ENCODE measurements at regions not wholly inside any gene's neighbourhood (a gene's known extent, or its start where the extent isn't known, plus 50 kb on each side); places are given as distances from the start of the nearest gene placed in this dataset.

DNA sequence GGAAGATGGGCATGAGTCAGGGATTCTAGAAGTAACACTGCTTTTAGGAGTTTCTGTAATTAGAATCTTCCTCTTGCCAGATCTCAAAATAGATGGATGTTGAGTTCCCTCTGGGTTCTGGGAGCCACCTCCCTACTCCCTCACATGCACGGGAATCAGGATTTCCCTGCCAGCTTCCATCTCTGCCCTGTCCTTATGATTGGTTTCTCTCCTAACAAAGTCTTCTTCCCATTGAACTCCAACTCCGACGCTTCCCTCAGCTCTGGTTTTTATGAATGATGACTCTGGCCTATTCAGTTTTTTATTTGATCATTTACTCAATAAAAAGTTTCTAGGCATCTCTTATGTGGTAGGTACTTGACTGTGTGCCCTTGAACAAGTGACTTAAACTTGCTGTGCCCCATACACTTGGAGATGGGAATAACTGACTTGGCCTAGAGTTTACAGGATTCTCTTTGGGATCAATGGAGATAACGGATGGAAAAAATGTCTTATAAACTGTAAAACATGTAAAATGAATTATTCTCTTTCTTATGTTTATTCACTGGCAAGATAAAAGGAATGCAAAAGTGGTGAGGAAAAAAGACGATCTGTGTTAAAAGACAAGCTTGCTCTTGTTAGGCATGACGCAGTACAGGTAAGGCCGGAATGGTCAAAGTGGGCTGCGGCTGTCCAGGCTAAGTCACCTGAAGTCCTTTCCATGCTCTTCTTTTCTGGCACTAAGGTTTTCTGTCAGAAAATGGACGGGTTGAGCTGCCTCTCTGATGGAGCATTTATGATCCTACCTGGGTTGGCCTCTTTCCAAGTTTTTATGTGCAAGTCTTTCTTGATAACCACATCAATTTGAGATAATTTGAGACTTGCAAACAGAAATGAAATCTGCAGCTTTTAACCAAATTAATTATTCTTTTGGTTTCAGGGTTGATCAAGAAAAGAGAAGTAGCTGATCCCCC is 199.6 kb downstream of the MYCN start:
- Mint-ChIP-seq H3K27ac (no peak overlapping the region), H3K27me3 (ENCODE audit: low read depth) (no peaks in the 10 kb centered on the region), H3K36me3 (ENCODE audit: low read depth) (no peaks in the 10 kb centered on the region), H3K4me1 (ENCODE audit: low read depth) (no peaks in the 10 kb centered on the region), H3K9me3 (no peaks in the 10 kb centered on the region), H3K4me3 (ENCODE audit: low read depth) (no peak overlapping the region)
- intact Hi-C loops (cut with micrococcal nuclease) = loop anchor here (5.0 kb wide), 1 partner anchor 198 kb away; the partner anchor contains the start of gene MYCN
- no peak for DNase-seq (ENCODE audit: low spot score)

GRCh38 chr2:16138811-16139662 is 198.7 kb downstream of the MYCN start:
- Mint-ChIP-seq H3K27ac (no peak overlapping the region), H3K36me3 (ENCODE audit: low read depth) (no peaks in the 10 kb centered on the region), H3K27me3 (ENCODE audit: low read depth) (no peaks in the 10 kb centered on the region), H3K4me3 (ENCODE audit: low read depth) (no peak overlapping the region), H3K9me3 (no peaks in the 10 kb centered on the region), H3K4me1 (ENCODE audit: low read depth) (no peaks in the 10 kb centered on the region)
- intact Hi-C loops (cut with micrococcal nuclease) = no loop called here
- no peak for DNase-seq (ENCODE audit: low spot score)

DNA sequence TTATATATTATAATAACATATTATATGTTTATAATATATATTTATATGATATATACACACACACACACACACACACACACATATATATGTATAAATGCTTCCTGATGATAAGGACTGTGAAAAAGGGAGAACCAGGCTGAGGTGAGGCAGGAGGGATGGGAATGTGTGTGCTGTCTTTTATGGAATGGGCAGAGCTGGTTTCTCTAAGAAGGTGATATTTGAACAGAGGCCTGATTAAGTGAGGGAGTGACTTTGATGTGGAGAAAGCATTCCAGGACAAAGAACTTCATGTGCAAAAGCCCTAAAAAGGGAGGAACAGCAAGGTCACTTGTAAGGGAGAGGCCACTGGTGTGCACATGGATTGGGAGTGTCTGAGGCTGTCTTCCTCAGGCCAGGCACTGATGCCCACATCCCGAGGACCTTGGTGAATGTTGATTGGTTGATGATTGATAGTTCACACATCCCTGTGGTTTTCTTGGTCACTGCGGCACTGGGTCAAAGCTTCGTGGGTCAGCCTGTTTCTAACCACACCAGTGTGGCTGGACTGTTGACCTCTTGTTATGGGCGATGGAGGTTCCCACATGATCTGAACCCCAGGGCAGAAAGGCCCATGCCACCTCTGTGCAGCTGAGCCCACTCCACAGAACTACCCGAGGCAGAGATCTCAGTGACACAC is 196.9 kb downstream of the MYCN start:
- no peak overlapping the region for H3K27ac Mint-ChIP-seq

GRCh38 chr2:16136461-16137035 is 196.2 kb downstream of the MYCN start:
- Mint-ChIP-seq H3K4me1 (ENCODE audit: low read depth) (no peaks in the 10 kb centered on the region), H3K27ac (no peak overlapping the region), H3K9me3 (no peaks in the 10 kb centered on the region), H3K4me3 (ENCODE audit: low read depth) (no peak overlapping the region), H3K36me3 (ENCODE audit: low read depth) (no peaks in the 10 kb centered on the region), H3K27me3 (ENCODE audit: low read depth) (no peaks in the 10 kb centered on the region)
- no peak for DNase-seq (ENCODE audit: low spot score)
- intact Hi-C loops (cut with micrococcal nuclease) = no loop called here

More for the DNA sequence above, 196.9 kb downstream of the MYCN start:
- intact Hi-C loops (cut with micrococcal nuclease) = no loop called here
- Mint-ChIP-seq H3K27me3 (ENCODE audit: low read depth) (no peaks in the 10 kb centered on the region), H3K36me3 (ENCODE audit: low read depth) (no peaks in the 10 kb centered on the region), H3K4me1 (ENCODE audit: low read depth) (no peaks in the 10 kb centered on the region), H3K4me3 (ENCODE audit: low read depth) (no peak overlapping the region), H3K9me3 (no peaks in the 10 kb centered on the region)
- DNase-seq (ENCODE audit: low spot score) = no peak

DNA sequence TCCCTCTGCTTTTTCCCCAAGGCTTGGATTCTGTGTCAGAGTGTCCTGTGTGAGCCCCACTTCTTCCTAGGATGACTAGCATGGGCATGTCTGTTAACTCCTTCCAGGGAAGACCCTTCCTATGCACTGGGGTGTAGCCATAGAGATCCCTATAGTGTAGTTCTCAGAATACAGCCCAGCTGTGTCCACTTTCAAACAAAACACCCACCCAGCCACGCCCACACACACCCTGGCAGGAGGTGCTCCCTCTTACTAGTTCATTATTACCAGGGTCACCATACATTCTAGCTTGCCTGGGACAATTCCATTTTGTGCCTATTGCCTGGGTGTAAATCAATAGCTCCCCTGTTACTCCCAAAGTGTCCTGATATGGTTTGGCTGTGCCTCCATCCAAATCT is 195.6 kb downstream of the MYCN start:
- H3K4me3 Mint-ChIP-seq (ENCODE audit: low read depth) = no peak overlapping the region
- DNase-seq (ENCODE audit: low spot score) = no peak
- H3K27ac Mint-ChIP-seq = no peak overlapping the region
- H3K36me3 Mint-ChIP-seq (ENCODE audit: low read depth) = no peaks in the 10 kb centered on the region
- no peaks in the 10 kb centered on the region for H3K4me1 Mint-ChIP-seq (ENCODE audit: low read depth)
- intact Hi-C loops (cut with micrococcal nuclease) = no loop called here
- no peaks in the 10 kb centered on the region for H3K27me3 Mint-ChIP-seq (ENCODE audit: low read depth)
- H3K9me3 Mint-ChIP-seq = no peaks in the 10 kb centered on the region

DNA sequence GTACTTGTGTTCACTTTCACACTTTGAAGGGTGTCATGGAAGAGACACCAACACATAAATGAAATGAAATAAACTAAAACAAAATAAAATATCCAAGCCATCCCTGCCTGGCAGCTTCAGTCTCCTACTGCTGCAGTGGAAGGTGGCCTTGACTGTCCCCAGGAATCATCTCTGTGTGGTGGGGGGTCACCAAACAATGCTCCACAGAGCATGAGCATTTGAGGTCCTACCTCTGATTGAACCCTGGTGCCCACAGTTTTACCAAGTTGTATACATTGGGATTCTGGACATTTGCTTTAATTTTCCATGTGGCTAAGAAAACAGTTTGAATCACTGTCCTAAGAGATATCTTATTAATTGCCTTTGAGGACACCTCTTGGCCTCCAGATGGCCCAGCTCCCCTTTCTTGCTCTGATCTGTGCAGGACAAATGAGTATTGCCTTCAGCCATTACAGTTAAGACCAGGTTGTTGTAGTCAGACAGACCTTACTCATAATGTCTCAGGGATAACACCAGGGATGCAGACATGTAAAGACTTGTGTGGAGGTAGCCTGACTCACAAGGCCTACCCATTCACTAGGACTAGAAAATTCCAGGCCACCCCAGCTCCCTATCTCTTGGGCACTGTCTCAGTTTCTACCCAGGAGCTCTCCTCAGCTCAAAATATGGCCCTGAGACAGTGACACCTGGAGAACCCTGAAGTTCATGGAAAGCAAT is 195.0 kb downstream of the MYCN start:
- no peak overlapping the region for H3K27ac Mint-ChIP-seq
- H3K4me1 Mint-ChIP-seq (ENCODE audit: low read depth) = no peaks in the 10 kb centered on the region
- H3K4me3 Mint-ChIP-seq (ENCODE audit: low read depth) = no peak overlapping the region
- H3K9me3 Mint-ChIP-seq = no peaks in the 10 kb centered on the region
- H3K36me3 Mint-ChIP-seq (ENCODE audit: low read depth) = no peaks in the 10 kb centered on the region
- no peak for DNase-seq (ENCODE audit: low spot score)
- intact Hi-C loops (cut with micrococcal nuclease) = no loop called here
- H3K27me3 Mint-ChIP-seq (ENCODE audit: low read depth) = no peaks in the 10 kb centered on the region

DNA sequence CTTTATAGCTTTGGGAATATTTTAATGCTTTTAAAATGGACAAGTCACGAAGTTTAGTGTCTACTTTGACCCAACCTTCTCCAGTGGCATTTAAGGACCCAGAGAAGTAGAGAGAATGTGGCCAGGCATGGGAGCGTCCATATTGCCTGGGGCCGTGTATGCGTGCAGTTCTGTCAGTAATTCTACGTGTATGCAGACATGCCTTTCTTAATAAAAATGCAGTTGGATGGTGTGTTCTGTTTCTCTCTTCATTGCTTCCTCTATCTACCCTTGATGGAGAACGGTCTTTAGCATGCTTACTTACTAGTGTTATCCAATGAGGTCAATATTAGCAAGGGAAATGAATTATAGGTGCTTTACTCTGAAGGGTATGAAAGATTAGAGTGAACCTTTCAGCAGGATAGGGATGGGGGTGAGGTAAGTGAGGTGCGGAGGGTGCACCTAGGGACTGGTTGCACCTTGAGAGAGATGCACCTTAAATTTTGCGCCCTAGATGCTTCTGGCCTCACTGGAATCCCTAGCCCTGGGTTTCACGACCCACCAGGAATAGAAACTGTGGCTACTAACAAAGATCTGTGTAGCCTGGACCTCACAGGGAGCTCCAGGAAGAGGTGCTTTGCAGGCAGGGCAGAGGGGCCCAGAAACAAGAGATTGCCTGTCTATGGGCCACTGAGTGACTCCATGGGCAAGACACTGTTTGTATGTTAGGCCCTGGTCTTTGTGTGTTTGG is 194.3 kb downstream of the MYCN start:
- Mint-ChIP-seq H3K4me1 (ENCODE audit: low read depth) (no peaks in the 10 kb centered on the region), H3K27ac (no peak overlapping the region), H3K36me3 (ENCODE audit: low read depth) (no peaks in the 10 kb centered on the region), H3K27me3 (ENCODE audit: low read depth) (no peaks in the 10 kb centered on the region), H3K4me3 (ENCODE audit: low read depth) (no peak overlapping the region), H3K9me3 (no peaks in the 10 kb centered on the region)
- DNase-seq (ENCODE audit: low spot score) = no peak
- intact Hi-C loops (cut with micrococcal nuclease) = no loop called here

DNA sequence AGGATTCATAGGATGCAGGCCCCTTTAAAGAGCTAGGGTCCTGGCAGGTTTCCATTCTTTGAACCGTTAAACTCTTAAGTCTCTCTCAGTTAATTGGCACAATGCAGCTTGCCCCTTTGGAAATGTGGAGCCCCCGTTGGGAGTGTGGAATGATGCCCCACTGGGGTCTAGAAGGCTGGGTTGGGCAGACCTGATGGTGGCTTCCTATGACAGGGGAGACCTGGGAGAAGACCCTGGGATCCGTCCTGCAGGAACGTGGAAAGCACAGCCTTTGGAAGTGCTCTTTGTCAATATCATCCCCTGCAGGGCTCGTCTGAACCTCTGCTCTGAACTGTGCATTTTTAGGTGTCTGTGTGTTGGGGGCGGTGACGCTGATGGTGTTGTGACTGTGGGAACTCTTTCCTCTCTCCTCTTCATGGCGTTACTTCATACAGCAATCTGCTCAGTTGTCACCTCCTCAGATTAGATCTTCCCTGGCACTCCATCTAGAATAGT is 190.6 kb downstream of the MYCN start:
- intact Hi-C loops (cut with micrococcal nuclease) = no loop called here
- no peaks in the 10 kb centered on the region for H3K9me3 Mint-ChIP-seq
- no peak overlapping the region for H3K4me3 Mint-ChIP-seq (ENCODE audit: low read depth)

GRCh38 chr2:16130541-16130880 is 190.2 kb downstream of the MYCN start:
- H3K4me3 Mint-ChIP-seq (ENCODE audit: low read depth) = no peak overlapping the region
- intact Hi-C loops (cut with micrococcal nuclease) = no loop called here
- DNase-seq (ENCODE audit: low spot score) = no peak

More for the DNA sequence above, 190.6 kb downstream of the MYCN start:
- Mint-ChIP-seq H3K27ac (no peak overlapping the region), H3K36me3 (ENCODE audit: low read depth) (no peaks in the 10 kb centered on the region), H3K27me3 (ENCODE audit: low read depth) (no peaks in the 10 kb centered on the region), H3K4me1 (ENCODE audit: low read depth) (no peaks in the 10 kb centered on the region)
- DNase-seq (ENCODE audit: low spot score) = no peak

DNA sequence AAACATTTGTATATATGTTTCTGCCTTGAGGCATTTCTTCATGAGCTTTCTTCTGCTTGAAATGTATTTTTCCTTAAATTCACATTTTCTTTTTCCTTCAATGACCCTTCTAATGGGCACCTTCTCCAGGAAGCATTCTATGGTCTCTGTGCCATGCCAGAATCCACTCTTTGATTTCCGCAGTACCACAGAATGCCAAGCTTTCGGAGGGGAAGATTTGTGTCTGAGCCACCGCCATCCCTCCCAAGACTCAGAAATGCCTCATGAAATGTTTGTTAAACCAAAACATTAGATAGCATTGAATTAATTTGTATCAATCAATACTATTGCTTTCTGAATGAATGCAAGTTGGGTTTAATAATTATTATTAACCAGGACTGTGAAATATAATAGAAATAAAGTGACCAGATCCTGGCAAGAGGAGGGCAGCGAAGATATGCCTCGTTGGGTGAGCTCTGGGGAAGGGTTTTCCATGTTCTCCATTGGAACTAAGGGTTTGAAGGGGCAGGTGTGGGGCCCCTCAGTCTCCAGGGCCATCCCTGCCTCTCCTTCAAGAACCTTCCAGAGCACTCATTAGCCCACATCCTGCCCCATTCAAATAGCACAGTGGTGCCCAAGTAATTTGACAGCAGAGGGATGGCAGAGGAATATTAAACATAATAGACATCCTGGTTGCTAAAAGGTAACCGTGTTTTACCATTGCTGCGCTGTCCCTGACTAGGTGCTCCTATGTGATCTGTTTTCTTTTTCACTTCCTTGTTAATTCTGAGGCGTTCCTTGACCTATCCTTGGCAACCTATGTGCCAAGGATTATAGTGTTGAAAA is 189.6 kb downstream of the MYCN start:
- no peak for DNase-seq (ENCODE audit: low spot score)
- Mint-ChIP-seq H3K27ac (no peak overlapping the region), H3K27me3 (ENCODE audit: low read depth) (no peaks in the 10 kb centered on the region), H3K4me1 (ENCODE audit: low read depth) (no peaks in the 10 kb centered on the region), H3K4me3 (ENCODE audit: low read depth) (no peak overlapping the region), H3K9me3 (no peaks in the 10 kb centered on the region), H3K36me3 (ENCODE audit: low read depth) (no peaks in the 10 kb centered on the region)
- intact Hi-C loops (cut with micrococcal nuclease) = no loop called here

More at GRCh38 chr2:16130541-16130880, 190.2 kb downstream of the MYCN start:
- H3K27ac Mint-ChIP-seq = no peak overlapping the region
- no peaks in the 10 kb centered on the region for H3K9me3 Mint-ChIP-seq
- no peaks in the 10 kb centered on the region for H3K4me1 Mint-ChIP-seq (ENCODE audit: low read depth)
- no peaks in the 10 kb centered on the region for H3K27me3 Mint-ChIP-seq (ENCODE audit: low read depth)
- no peaks in the 10 kb centered on the region for H3K36me3 Mint-ChIP-seq (ENCODE audit: low read depth)

All from activated T-helper 2 cell treated with anti-CD3 and anti-CD28 coated beads, Interferon-gamma antibody, Interleukin-2, Interleukin-4, amounts not matched to agents 10 μg/mL and 5 μg/mL and 100 μg/mL, durations not matched to agents 14 hours and 24 hours and 36 hours (primary cell).